Non-pigmented ciliary epithelial cell (primary cell): ENCODE measurements at regions not wholly inside any gene's neighbourhood (a gene's known extent, or its start where the extent isn't known, plus 50 kb on each side); places are given as distances from the start of the nearest gene placed in this dataset.
A peak's percentile ranks its signal among the peaks of the same experiment; 100 is the strongest.
"Not testable (repeated sequence)": the region's sequence is repeated elsewhere in the genome, so short reads cannot be mapped to it uniquely, and the experiment has no call there.

Source experiments
- DNase-seq: peaks from one replicate; pipeline ENCODE4 v3.0.0-alpha.2; 2010; ENCODE audit warnings: low read depth

GRCh38 chr13:104961246-104961645 is 1574.2 kb downstream of the EFNB2 start:
- no peak for DNase-seq

GRCh38 chr13:104954210-104954609 is 1581.3 kb downstream of the EFNB2 start:
- no peak for DNase-seq

DNA sequence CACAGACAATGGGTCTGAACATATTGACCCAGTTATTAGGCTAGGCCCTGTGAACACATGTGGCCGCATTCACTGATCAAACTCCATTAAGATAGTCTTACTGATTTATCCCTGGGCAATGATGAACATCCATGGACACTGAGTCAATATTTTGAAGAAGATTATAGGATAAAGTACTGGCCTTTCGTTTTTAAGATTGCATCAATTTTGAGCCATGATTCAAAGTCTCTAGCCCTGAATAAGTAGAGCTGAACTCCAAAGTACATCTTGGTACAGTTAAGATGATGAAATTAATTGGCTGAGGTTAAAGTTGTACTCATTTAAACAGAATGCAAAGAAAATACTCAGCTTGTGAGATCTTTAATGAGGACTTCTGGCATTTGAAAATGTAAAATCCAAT is 1581.9 kb downstream of the EFNB2 start:
- DNase-seq, result no peak

DNA sequence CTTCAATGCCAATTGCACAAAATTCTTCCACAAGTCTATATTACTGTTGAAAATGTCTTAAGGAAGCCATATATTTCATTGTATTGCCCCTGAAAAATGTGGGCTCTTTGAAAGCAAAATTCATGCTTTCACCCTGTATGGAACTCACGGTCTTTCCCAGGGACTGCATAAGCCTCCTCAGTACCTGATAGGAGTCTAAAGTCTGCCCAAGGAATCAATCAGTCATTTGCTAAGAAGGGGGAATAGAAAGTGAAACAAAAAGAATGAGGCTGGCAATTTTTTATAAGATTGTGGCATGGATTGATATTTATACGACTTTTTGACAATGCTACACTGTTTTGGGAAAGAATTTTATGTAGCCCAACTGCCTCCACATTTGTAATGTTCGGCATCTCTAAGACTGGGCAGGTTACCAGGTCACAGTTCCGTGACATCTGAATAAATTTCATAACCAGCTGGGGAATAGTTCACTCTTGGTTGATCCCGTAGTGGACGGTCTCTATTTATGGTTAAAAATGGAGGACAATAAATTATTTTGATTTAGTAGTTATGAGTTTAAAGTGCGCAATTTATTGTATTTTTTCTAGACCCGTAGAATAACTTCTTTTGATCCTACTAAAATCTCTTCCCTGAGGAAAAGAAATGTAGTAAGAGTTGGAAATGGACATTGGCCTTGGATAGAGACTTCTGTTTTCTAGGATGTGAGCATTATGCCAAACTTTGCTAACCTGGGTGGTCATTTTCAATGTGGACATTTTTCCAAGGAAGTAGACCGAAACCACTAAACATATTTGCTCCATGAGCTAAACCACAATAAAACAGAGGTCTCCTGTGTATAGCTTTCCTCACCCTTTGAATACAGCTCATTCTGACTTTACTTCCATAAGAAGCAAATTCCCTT is 1585.4 kb downstream of the EFNB2 start:
- no peak for DNase-seq

- DNase-seq, result no peak
Measured at GRCh38 chr13:104944176-104944575, 1591.3 kb downstream of the EFNB2 start.

DNA sequence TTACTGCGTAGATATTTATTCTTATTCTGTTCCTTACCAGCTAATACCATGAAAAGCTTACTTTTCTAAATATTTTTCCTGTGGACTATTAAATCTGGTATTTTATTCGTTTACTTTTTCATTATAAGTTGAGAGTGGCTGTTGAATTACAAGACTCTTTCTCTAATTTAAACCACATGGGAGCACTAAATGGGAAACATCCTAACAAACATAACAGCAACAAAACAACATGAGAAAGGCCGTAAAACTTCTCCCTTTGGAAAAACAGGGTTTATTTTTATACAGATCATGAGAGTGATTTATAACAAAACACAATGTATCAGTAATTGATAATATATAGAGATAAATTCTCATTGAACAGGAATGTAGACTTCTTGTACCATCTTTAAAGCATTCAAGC is 1592.1 kb downstream of the EFNB2 start:
- no peak for DNase-seq

DNA sequence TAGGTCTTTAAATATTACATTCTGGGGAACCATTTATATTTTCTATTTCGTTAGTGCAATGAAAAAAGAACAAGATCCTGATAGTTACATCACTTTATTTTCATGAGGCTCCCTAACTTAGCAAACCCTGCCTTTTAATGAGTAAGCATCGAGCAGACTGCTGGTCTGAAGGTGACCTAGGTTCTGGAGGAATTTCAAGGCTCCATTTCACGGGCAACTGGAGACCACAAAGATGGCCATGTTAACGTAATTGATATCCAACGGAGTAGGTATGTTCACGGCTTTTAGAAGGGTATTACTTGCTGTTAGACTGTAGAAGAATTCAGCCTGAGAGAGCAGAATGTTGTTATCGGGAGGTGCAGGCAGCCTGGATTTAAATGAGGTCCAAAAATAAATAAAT is 1597.6 kb downstream of the EFNB2 start:
- DNase-seq, result no peak

DNA sequence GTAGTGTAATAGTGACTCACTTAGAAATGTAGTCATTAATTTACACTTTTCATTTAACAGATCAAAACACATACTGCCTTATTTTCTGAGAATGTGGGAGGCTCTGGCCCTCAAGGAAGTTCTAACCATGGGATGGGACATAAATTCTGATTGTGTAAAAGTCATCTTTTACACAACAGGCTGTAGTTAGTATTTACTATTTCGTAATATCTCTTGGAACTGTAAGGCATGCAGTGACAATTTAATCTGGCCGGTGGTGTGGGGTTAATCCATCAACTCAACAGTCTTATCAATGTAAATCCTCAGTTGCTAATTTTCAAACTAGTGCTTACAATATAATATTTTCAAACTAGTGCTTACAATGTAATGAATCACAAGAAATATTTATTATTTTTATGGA is 1599.2 kb downstream of the EFNB2 start:
- DNase-seq, result no peak

DNA sequence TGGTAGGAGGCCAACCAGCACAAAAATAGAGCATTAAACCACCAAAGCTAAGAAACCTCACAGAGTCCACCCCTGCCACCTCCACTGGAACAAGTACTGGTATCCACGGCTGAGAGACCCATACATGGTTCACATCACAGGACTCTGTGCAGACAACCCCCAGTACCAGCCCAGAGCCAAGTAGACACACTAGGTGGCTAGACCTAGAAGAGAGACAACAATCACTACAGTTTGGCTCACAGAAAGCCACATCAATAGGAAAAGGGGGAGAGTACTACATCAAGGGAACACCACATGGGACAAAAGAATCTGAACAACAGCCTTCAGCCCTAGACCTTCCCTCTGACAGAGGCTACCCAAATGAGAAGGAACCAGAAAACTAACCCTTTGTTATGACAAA is 1614.9 kb downstream of the EFNB2 start:
- DNase-seq, result not testable (repeated sequence)

GRCh38 chr13:104920091-104920490 is 1615.4 kb downstream of the EFNB2 start:
- DNase-seq, result no peak

DNA sequence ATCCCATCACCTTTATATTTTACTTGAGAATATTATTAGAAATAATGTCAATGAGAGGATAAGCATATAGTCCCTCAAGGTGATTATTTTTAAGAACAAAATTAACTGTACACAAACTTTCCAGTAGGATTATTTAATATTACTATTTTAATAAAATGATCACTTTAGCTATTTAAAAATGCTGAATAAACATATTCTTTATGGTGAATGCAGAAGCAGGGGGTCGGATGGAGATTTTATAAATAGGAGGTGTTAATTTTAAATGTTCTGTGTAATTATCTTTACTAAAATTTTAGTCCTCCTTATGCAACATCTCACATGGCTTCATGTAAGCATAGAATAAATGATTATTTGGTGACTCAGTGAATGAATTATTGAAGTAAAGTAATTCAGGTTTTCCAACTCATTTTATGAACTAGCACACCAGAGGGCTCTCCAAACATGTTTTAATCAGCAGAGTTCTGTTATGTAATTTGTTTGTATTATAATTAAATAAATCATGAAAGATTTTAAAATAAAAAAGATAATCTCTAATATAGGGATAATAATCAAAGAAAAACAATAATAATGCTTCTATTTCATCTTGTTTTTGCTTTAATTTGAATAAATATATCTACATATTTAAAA is 1635.2 kb downstream of the EFNB2 start:
- DNase-seq, result no peak

- no peak for DNase-seq
Measured at GRCh38 chr13:104898484-104898883, 1637.0 kb downstream of the EFNB2 start.

DNA sequence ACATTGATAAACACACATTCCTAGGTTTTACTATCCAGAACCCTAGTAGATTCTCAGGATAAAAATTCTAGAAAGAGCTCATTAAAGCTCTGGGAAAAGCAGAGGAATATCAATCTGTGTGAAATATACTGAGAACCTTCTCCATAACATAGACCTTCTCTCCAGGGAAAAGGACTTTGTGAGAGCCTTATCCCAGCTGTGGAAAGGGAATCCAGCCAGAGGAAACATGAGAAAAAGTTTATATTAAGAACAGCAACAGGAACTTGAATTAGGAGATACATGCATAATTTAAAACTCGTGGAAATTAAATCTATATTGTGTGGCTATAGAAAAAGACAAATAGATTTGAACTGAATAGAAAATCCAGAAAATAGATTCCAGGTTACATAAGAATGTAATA is 1639.9 kb downstream of the EFNB2 start:
- no peak for DNase-seq

DNA sequence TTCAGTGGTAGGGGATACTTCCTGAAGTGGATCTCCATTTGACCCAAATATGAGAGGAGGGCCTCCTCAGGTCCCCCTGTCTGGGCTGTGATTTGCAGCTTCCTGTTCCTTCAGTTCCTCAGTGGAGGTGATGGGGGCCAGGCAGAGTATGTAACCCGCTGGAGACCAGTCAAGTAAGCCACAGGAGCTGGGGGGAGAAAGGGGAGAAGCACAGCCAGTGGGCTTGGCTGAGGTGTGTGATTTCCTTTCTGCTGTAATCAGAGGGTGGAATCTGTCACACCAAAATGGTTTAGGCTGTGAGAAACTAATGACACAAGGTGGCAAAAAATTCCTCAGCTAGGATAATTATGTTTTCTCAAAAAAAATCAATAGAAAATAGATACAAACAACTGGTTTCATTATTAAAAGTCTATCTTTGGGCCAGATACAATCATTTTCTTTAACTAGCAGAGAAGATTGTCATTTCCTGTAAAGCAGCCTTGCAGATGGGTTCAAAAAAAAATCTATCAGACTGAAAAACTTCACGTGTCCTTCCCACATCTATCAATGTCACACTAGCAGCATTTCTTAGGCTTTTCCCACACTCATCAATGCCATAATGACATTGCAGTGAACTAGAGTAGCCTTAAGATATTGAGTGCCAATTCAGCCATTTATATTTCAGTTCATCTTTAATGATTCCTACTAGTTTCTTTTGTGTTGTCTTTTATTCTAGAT is 1660.3 kb downstream of the EFNB2 start:
- no peak for DNase-seq

GRCh38 chr13:104872153-104872552 is 1663.3 kb downstream of the EFNB2 start:
- DNase-seq, result no peak

DNA sequence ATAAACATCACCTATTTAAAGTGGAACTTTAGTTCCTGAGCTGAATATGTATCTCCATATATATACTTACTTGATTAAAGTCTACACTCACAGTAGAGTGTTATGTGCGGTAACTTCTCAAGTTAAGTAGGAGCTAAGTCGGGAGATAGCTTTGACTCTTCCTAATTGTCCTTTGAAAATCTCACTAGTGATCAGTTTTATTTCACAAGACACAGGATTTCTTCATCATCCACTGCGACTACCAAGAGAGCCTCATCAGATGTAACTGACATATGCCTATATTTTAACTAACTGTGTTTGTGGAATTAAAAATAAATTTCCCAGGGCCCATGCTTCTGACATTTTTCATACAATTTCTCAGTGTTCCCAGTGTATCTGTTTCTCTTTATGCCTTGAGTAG is 1664.0 kb downstream of the EFNB2 start:
- DNase-seq, result no peak

- DNase-seq, result peak; percentile 5
Measured at GRCh38 chr13:104869501-104869900, 1666.0 kb downstream of the EFNB2 start.

GRCh38 chr13:104868806-104869205 is 1666.7 kb downstream of the EFNB2 start:
- no peak for DNase-seq

GRCh38 chr13:104855581-104855980 is 1679.9 kb downstream of the EFNB2 start:
- DNase-seq, result no peak

DNA sequence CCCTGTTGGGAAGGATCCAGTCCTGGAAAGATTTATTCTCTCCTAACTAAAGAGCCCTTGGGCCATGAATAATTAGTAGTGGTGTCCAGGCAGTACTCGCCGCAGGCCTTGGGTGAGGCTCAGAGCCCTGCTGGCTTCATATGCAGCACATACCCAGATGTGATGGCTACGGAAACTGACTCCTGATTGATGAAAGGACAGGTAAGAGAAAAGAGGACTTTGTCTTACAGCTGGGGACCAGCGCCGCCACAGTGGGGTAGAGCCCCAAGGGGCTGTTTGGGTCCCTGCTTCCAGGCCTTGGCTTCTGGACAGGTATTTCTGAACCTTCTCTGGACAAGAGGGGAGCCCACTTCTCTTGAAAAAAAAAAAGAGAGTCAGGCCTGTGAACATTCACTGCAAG is 1680.8 kb downstream of the EFNB2 start:
- DNase-seq, result no peak

DNA sequence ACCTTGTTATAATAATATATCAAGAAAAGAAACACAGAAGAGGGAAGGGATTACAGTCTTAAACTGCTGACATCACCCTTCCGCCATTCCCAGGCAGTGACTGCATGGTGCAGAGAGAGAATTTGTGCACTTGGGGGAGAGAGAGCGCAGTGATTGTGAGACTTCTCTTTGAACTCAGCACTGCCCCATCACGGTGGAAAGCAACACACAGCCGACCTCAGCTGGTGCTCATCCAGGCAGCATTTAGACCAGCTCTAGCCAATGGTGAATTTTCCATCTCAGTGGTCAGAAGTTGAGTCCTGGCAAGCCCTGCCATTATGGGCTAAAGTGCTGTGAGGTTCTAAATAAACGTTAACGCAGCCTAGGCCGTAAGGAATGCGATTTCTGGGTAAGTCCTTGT is 1681.5 kb downstream of the EFNB2 start:
- no peak for DNase-seq

GRCh38 chr13:104847922-104848321 is 1687.5 kb downstream of the EFNB2 start:
- DNase-seq, result no peak

GRCh38 chr13:104843401-104843800 is 1692.1 kb downstream of the EFNB2 start:
- no peak for DNase-seq
